DMS 273 (cell line): ENCODE measurements at regions not wholly inside any gene's neighbourhood (a gene's known extent, or its start where the extent isn't known, plus 50 kb on each side); places are given as distances from the start of the nearest gene placed in this dataset.

Experiments
- DNase-seq: peaks from one replicate; lab custom pipeline; 2025; ENCODE audit not compliant: unreplicated experiment; lab: John Stamatoyannopoulos, UW

- DNase-seq: no peak
These were observed 111.0 kb upstream of the PTCH1 start for GRCh38 chr9:95627802-95628201.

DNA sequence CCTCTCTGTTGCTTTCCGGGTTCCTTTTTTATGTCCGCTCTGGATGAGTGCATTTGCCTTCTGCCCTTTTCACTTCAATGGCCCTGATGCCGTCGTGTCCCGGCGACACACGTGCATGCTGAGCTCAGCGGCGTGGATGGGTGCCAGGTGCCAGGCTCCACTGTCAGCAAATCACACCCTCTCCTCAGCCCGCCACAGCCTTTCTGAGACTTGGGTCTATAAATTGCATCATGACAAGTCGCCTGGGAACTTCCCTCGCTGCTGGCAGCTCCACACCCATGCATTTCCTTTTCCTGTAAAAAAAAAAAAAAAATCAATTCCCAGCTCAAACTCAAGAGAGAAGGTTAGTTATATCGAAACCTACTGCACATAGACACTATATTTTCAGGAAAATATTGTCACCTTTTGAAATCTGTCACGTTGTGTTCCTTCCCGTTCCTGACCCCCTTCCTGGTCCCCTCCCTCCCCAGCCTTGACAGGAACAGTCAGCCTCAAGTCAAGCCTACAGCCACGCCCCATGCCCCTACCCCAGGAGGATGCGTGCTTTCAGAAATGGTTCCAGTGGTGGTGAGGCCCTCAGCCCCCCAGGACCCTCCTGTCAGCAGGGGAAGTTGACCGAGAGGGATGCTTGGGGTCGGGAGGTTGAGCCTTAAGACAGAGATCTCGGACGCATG is 110.3 kb upstream of the PTCH1 start:
- DNase-seq: no peak

DNA sequence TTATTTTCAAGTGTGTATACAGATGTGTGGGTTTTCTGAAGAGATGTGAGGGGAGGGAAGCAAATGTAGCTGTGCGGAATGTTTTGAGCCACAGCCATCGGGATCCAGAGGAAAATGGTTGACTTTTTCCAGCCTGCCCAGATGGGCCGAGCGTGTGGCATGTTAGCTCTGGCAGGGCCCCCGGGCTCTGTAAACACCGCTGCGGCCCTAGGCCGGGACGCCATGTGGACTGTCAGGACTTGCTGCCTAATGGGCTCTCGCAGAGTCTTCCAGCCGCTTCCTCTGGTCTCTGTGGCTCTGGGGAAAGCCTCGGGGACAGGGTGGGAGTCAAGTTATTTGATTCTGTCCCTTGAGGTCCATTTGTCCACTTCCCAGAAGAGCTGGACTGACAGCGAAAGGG is 109.6 kb upstream of the PTCH1 start:
- DNase-seq: no peak

GRCh38 chr9:95623640-95624039 is 106.9 kb upstream of the PTCH1 start:
- DNase-seq: no peak

DNA sequence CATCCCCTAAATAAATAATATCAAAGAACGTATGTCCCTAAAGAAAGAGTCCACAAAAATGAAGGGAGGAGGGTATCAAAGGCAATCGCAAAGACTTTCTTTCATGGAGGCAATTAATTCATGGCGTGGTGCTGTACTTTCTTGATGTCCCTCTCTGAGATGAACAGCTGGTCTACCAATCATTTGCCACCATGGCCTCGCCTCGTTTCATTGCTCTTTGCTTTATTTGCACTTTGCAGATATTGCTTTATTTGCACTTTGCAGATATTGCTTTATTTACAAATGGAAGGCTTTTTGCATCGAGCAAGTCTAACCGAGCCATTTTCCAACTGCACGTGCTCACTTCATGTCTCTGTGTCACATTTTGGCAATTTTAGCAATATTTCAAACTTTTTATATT is 104.0 kb upstream of the PTCH1 start:
- DNase-seq: no peak

- DNase-seq: peak; percentile 25
These were observed 103.5 kb upstream of the PTCH1 start for GRCh38 chr9:95620314-95620713.

- no peak for DNase-seq
These were observed 98.5 kb upstream of the PTCH1 start for GRCh38 chr9:95615246-95615645.

DNA sequence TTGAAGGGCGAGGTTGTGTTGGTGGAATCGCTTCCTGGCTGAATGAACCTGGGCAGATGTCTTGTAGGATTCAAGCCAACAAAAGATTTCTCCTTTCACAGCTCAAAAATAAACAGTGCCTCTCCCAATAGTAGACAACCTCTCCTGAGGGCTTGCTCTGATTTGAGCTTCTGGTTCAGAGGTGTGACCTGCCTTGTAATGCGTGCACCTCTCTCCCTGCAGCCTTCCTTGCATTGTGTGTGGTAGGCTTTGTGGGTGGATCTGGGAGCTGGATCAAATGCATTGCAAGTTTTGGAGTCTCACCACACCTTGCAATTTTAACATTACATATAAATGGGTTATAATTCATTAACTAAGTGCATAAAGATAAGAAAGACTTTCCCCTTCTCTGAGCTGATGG is 96.9 kb upstream of the PTCH1 start:
- no peak for DNase-seq

GRCh38 chr9:95611354-95611753 is 94.6 kb upstream of the PTCH1 start:
- no peak for DNase-seq

DNA sequence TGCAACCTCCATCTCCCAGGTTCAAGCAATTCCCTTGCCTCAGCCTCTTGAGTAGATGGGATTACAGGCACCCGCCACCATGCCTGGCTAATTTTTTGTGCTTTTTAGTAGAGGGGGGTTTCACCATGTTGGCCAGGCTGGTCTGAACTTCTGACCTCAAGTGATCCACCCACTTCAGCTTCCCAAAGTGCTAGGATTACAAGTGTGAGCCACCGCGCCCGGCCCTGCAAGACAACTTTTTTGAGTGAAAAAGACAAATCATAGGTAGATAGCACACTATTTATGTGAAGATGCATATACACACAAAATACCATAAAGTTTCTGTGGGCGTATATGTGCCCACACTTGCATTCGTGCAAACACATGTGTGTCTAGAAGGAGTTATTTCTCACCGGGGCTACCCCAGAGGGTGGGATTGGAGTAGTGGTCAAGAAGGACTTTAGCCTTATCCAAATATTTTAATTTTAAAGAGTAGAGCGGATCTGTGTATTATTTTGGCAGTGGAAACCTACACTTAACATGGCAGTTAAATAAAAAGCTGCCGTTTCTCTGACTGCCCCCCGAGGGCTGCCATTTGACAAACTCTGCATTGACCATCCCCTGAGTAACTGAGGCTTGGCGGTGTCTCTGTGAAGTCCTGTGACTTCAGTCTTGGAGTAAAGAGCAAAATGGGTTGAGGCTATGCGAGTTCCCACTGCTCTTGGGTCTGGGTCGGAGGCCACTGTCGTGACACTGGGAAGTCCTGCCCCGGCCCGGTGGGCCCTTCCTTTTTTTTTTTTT is 93.4 kb upstream of the PTCH1 start:
- DNase-seq: no peak

GRCh38 chr9:95609426-95609825 is 92.7 kb upstream of the PTCH1 start:
- no peak for DNase-seq

- no peak for DNase-seq
These were observed 91.6 kb upstream of the PTCH1 start for GRCh38 chr9:95608341-95608740.

- no peak for DNase-seq
These were observed 90.7 kb upstream of the PTCH1 start for GRCh38 chr9:95607507-95607906.

DNA sequence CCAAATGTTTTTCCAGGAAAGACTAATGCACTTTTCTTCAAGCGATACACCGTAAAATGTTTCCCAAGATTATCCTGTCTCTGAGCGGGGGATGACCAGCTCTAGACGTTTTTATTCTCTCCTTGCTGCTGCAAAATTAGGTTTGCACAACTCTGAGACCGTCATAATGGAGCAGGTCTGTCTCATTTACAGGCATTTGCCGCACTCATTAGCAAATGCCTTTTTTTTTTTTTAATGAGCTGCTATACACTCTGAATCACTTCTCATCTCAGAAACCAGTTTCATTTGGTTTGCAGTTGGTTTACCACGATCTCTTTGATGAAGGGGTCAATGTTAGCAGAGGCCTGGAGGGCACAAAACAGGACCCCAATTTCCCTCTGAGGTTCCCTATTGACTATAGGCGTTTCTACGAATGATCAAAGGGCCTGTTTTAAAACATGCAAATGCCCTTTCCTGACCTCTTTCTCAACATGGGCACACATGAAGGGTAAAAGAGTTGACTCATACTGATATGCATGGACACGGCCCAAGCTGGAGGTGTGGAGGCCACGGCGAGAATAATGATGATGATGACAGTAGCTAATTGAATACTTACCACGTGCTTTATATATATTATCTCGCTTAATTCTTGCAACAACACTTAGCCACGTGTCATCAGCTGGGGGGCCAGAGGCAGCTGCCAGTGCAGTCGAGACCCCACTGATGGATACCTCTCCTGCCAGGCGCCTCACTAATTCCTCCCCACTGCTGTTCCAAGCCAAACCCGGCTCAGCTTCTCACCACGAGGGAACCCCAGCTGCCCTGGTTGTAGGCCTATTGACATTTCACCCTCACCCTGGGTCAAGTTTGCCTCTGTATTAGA is 89.9 kb upstream of the PTCH1 start:
- DNase-seq: no peak

DNA sequence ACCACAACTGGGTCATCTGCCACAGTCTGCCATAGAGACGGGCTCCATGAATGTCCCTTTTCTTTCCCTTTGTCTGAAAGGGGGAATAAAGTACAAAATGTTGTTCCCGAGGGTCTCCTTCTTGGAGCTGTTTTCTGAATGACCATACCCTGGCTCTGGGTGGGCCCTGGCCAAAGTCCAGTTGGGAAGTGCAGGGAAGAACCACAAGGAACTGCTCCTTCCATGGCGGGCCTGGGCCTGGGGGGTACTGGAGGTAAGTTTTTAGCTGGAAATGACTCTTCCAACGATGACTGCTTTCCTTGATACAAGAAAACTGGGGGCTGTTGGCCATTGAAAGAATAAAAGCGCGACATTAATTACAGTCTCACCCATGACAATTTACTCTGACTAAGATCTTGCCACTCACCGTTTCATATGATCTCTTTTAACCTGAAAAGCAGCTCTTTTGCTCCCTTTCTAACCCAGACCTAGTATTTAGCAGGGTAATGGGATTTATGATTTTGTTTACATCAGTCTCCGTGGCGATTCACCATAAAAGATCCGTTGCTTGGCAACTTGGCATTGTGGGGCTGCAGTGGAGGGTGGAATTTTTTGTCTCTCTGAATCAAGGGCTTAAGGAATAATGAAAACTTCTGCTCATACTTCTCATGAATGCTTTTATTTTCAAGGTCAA is 89.2 kb upstream of the PTCH1 start:
- DNase-seq: peak; percentile 28

DNA sequence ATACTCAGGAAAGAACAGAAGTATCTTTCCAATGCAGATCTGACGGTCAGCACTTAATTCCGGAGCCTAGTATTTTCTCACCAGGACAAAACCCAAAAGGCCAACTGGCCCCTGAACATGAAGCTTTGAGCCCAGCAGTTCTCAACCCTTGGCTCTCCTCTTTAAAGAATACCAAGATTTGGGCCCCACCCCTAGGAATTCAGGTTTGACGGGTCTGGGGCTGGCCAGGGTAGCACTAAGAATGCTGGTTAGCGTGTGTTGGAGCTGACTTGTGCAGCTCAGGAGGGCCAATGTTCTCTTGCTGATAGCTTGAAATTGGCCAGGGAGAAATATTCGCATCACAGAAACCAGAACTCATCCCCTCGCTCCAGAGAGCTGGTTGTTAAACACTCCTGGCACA is 88.3 kb upstream of the PTCH1 start:
- no peak for DNase-seq

DNA sequence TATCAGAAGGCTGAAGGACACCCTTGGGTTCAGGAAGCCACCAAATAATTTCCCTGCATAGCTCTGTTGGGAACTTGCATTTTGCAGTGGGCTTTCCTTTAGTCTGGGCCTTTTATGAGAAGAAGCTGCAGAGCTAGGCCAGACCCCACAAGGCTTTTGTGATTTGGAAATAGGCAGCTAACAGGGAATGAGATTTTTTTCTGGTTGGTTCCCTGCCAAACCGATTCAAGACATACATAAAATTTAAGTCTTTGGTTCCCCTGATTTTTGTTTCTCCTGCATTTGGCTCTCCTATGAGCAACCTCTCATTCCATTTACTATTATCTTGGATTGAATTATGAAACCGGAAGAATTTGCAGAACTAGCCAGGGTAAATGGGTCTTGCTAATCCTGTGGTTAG is 81.5 kb upstream of the PTCH1 start:
- DNase-seq: no peak

DNA sequence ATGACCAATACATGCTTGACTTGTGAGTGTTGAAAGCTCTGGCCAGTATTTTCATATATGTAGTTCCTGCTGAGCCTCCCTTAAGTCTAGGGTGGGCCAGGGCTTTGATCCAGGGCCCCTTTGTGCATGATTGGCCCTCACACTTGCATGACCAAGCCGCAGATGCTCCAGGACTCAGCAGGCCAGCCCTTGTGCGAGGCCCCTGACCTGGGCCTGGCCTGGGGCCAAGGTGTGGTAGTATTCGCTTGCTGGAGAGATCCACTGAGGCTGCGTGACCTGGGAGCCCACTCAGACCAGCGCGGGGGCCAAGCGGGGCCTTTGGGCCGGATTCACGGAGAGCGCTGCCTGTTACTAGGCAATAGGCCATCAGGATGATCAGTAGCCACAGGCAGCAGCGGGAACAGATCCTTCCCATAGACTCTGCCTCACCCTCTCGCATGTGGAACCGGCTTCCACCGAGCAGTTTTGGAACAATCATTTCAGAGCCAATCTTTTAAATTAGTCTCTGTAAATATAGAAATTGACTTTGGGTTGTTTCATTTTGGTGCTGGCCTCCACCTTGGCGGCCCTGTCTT is 79.0 kb upstream of the PTCH1 start:
- no peak for DNase-seq

- no peak for DNase-seq
These were observed 76.2 kb upstream of the PTCH1 start for GRCh38 chr9:95592931-95593330.

DNA sequence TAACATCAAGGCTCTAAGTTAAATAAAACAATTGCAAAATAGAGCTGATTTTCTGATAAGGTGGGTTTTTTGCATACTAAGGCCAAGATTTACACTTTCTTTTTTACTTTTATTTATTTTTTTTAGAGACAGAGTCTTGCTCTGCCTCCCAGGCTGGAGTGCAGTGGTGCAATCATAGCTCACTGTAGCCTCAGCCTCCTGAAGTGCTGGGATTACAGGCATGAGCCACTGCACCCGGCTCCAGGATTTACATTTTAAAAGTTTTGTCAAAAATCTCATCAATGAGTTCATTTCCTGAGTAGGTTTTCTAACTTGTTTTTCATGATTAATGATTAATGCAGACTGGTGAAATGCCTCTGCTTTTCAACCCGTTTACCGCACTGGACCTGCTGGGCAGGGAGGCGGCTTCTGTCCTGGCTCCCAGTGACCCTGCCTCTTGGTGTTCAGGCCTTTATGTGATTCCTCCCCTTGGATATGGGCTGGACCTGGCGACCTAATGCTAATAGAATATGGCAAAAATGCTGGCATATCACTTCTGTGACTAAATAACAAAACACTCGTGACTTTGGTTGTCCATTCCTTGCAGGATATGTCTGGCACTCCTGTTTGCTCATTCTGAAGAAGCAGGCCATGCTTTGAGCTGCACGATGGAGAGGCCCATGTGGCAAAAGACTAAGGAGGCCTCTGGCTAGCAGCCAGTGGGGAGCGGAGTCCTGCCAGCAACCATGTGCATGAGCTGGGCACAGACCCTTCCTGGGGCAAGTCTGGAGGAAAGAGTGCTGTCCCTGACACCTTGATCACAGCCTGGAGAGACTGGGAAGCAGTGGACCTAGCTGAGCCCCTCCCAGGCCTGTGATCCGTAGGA is 72.2 kb upstream of the PTCH1 start:
- no peak for DNase-seq
